SK-N-SH treated with all-trans-retinoic acid at 6 μM for 48 hours (cell line): ENCODE measurements at regions not wholly inside any gene's neighbourhood (a gene's known extent, or its start where the extent isn't known, plus 50 kb on each side); places are given as distances from the start of the nearest gene placed in this dataset.

ENCODE experiments used
- ATAC-seq: fragments of 200-7000 bp; cut with Tn5 transposase; 3 replicates; pipeline ENCODE4 v1.9.1; 2020; ENCODE audit warnings: mild to moderate bottlenecking, moderate library complexity
- ARNTL ChIP-seq: fragments of 450-650 bp; formaldehyde crosslinking; IDR thresholded peaks from 2 replicates; pipeline ENCODE4 v1.5.0; 2020; ENCODE audit warnings: low read depth, mild to moderate bottlenecking, moderate library complexity, borderline replicate concordance
- BACH2 ChIP-seq: fragments of 250-450 bp; sonication (Bioruptor Pico); IDR thresholded peaks from 2 replicates; pipeline ENCODE4 v1.9.0; 2021; ENCODE audit warnings: mild to moderate bottlenecking, borderline replicate concordance
- CSRNP3 ChIP-seq: fragments of 250-450 bp; sonication (Bioruptor Pico); IDR thresholded peaks from 2 replicates; pipeline ENCODE4 v1.5.1; 2021; ENCODE audit warnings: mild to moderate bottlenecking, moderate library complexity
- ESRRG ChIP-seq: fragments of 250-450 bp; sonication (Bioruptor Pico); IDR thresholded peaks from 2 replicates; pipeline ENCODE4 v1.6.1; 2021; ENCODE audit warnings: mild to moderate bottlenecking
- GLIS3 ChIP-seq: fragments of 250-450 bp; sonication (Bioruptor Pico); IDR thresholded peaks from 2 replicates; pipeline ENCODE4 v1.5.0; 2020; ENCODE audit warnings: mild to moderate bottlenecking, moderate library complexity
- ISL1 ChIP-seq: fragments of 250-450 bp; sonication (Bioruptor Pico); IDR thresholded peaks from 2 replicates; pipeline ENCODE4 v2.1.2; 2022; ENCODE audit warnings: mild to moderate bottlenecking, moderate library complexity
- OSR1 ChIP-seq: fragments of 250-450 bp; sonication (Bioruptor Pico); IDR thresholded peaks from 2 replicates; pipeline ENCODE4 v1.8.0; 2022; ENCODE audit warnings: moderate library complexity, mild to moderate bottlenecking, inconsistent platforms
- PATZ1 ChIP-seq: fragments of 250-450 bp; sonication (Bioruptor Pico); IDR thresholded peaks from 2 replicates; pipeline ENCODE4 v1.8.0; 2020; ENCODE audit warnings: mild to moderate bottlenecking, moderate library complexity, borderline replicate concordance
- PPARA ChIP-seq: fragments of 250-450 bp; sonication (Bioruptor Pico); IDR thresholded peaks from 2 replicates; pipeline ENCODE4 v1.5.0; 2020; ENCODE audit warnings: mild to moderate bottlenecking, borderline replicate concordance
- RARB ChIP-seq: fragments of 250-450 bp; sonication (Bioruptor Pico); IDR thresholded peaks from 2 replicates; pipeline ENCODE4 v1.8.0; 2021; ENCODE audit warnings: mild to moderate bottlenecking, moderate library complexity
- SNAI2 ChIP-seq: fragments of 250-450 bp; sonication (Bioruptor Pico); IDR thresholded peaks from 2 replicates; pipeline ENCODE4 v1.5.0; 2020; ENCODE audit warnings: mild to moderate bottlenecking, moderate library complexity
- TCF4 ChIP-seq: fragments of 250-450 bp; sonication (Bioruptor Pico); IDR thresholded peaks from 2 replicates; pipeline ENCODE4 v1.8.0; 2021; ENCODE audit warnings: mild to moderate bottlenecking, moderate library complexity, borderline replicate concordance
- TOX ChIP-seq: fragments of 250-450 bp; sonication (Bioruptor Pico); IDR thresholded peaks from 2 replicates; pipeline ENCODE4 v1.8.0; 2021; ENCODE audit warnings: mild to moderate bottlenecking, moderate library complexity, borderline replicate concordance
- ZC3H10 ChIP-seq: fragments of 250-450 bp; sonication (Bioruptor Pico); IDR thresholded peaks from 2 replicates; pipeline ENCODE4 v1.5.1; 2021; ENCODE audit warnings: mild to moderate bottlenecking, moderate library complexity
- ZFP3 ChIP-seq: fragments of 250-450 bp; sonication (Bioruptor Pico); IDR thresholded peaks from 2 replicates; pipeline ENCODE4 v1.5.0; 2020; ENCODE audit warnings: mild to moderate bottlenecking, moderate library complexity
- ZNF70 ChIP-seq: fragments of 450-650 bp; formaldehyde crosslinking; IDR thresholded peaks from 2 replicates; pipeline ENCODE4 v1.5.0; 2020; ENCODE audit warnings: mild to moderate bottlenecking, moderate library complexity
- TF ChIP-seq, protein P1 (sequence below): fragments of 250-450 bp; sonication (Bioruptor Pico); IDR thresholded peaks from 2 replicates; pipeline ENCODE4 v1.8.0; 2021; ENCODE audit warnings: low read depth, mild to moderate bottlenecking, moderate library complexity, borderline replicate concordance
- TF ChIP-seq, protein P2 (sequence below): fragments of 250-450 bp; sonication (Bioruptor Pico); IDR thresholded peaks from 2 replicates; pipeline ENCODE4 v1.5.1; 2020; ENCODE audit warnings: low read depth, mild to moderate bottlenecking, moderate library complexity
- TF ChIP-seq, protein P3 (sequence below): fragments of 250-450 bp; sonication (Bioruptor Pico); IDR thresholded peaks from 2 replicates; pipeline ENCODE4 v1.5.0; 2020; ENCODE audit warnings: mild to moderate bottlenecking, moderate library complexity

DNA sequence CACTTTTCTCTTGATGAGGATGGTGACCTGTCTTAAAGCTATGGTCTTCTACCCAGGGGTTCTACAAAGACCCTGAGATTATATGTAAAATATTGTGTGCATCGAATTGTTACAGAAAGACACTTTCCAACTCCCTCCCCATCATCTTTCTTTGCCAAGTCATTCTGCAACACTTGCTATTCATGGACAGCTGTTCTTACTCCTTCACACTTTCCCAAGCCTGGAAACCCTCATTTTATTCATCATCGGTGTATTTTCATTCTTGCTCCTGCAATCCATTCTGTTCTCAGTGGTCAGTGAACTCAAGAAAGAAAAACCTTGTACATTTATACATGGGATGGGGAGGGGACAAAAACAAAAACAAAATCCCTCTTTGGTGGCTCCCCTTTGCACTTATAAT is 90.5 kb upstream of the STXBP6 start:
- ATAC-seq, result no peak
- no peak for TF ChIP-seq ESRRG (CRISPR knock-in tag)
- TF ChIP-seq SNAI2 (CRISPR knock-in tag), result no peak
- TF ChIP-seq ISL1, result no peak
- no peak for TF ChIP-seq ZNF70 (CRISPR knock-in tag)
- TF ChIP-seq RARB, result no peak
- no peak for TF ChIP-seq PPARA
- no peak for TF ChIP-seq ARNTL (CRISPR knock-in tag)
- TF ChIP-seq ZC3H10 (CRISPR knock-in tag), result no peak
- TF ChIP-seq, protein P1, sequence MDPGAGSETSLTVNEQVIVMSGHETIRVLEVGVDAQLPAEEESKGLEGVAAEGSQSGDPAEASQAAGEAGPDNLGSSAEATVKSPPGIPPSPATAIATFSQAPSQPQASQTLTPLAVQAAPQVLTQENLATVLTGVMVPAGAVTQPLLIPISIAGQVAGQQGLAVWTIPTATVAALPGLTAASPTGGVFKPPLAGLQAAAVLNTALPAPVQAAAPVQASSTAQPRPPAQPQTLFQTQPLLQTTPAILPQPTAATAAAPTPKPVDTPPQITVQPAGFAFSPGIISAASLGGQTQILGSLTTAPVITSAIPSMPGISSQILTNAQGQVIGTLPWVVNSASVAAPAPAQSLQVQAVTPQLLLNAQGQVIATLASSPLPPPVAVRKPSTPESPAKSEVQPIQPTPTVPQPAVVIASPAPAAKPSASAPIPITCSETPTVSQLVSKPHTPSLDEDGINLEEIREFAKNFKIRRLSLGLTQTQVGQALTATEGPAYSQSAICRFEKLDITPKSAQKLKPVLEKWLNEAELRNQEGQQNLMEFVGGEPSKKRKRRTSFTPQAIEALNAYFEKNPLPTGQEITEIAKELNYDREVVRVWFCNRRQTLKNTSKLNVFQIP (CRISPR knock-in tag), result no peak
- TF ChIP-seq CSRNP3, result no peak
- TF ChIP-seq PATZ1, result no peak
- no peak for TF ChIP-seq OSR1 (CRISPR knock-in tag)
- TF ChIP-seq ZFP3 (CRISPR knock-in tag), result no peak
- TF ChIP-seq, protein P2, sequence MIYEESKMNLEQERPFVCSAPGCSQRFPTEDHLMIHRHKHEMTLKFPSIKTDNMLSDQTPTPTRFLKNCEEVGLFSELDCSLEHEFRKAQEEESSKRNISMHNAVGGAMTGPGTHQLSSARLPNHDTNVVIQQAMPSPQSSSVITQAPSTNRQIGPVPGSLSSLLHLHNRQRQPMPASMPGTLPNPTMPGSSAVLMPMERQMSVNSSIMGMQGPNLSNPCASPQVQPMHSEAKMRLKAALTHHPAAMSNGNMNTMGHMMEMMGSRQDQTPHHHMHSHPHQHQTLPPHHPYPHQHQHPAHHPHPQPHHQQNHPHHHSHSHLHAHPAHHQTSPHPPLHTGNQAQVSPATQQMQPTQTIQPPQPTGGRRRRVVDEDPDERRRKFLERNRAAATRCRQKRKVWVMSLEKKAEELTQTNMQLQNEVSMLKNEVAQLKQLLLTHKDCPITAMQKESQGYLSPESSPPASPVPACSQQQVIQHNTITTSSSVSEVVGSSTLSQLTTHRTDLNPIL (CRISPR knock-in tag), result no peak
- TF ChIP-seq TOX (CRISPR knock-in tag), result no peak
- no peak for TF ChIP-seq TCF4 (CRISPR knock-in tag)
- TF ChIP-seq GLIS3 (CRISPR knock-in tag), result no peak

GRCh38 chr14:25136811-25137210 is 86.9 kb upstream of the STXBP6 start:
- ATAC-seq, result no peak

DNA sequence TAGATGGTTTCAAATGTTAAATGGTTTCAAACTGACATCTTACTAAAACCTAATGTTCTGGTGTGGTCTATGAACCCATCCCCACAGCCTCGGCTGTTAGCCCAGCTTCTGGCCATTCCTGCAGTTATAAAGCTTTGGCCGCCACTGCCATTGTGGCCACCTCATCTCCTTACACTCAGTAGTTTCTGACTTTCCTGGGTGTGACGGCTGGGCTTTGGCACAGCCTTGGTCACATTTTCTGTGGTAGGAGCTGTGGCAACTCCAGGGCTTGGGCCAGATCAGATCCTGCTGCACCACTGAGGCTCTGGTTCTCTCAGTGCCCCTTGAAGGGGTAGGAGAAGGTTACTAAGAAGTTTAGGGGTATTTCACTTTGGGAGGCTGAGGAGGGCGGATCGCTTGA is 84.2 kb upstream of the STXBP6 start:
- TF ChIP-seq PPARA, result no peak
- no peak for TF ChIP-seq TOX (CRISPR knock-in tag)
- TF ChIP-seq ISL1, result no peak
- TF ChIP-seq, protein P3, sequence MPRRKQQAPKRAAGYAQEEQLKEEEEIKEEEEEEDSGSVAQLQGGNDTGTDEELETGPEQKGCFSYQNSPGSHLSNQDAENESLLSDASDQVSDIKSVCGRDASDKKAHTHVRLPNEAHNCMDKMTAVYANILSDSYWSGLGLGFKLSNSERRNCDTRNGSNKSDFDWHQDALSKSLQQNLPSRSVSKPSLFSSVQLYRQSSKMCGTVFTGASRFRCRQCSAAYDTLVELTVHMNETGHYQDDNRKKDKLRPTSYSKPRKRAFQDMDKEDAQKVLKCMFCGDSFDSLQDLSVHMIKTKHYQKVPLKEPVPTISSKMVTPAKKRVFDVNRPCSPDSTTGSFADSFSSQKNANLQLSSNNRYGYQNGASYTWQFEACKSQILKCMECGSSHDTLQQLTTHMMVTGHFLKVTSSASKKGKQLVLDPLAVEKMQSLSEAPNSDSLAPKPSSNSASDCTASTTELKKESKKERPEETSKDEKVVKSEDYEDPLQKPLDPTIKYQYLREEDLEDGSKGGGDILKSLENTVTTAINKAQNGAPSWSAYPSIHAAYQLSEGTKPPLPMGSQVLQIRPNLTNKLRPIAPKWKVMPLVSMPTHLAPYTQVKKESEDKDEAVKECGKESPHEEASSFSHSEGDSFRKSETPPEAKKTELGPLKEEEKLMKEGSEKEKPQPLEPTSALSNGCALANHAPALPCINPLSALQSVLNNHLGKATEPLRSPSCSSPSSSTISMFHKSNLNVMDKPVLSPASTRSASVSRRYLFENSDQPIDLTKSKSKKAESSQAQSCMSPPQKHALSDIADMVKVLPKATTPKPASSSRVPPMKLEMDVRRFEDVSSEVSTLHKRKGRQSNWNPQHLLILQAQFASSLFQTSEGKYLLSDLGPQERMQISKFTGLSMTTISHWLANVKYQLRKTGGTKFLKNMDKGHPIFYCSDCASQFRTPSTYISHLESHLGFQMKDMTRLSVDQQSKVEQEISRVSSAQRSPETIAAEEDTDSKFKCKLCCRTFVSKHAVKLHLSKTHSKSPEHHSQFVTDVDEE (CRISPR knock-in tag), result no peak
- no peak for TF ChIP-seq GLIS3 (CRISPR knock-in tag)
- TF ChIP-seq, protein P1 (CRISPR knock-in tag), result no peak
- no peak for TF ChIP-seq BACH2 (CRISPR knock-in tag)
- TF ChIP-seq ZFP3 (CRISPR knock-in tag), result no peak
- no peak for ATAC-seq

More at GRCh38 chr14:25136811-25137210, 86.9 kb upstream of the STXBP6 start:
- TF ChIP-seq ZFP3 (CRISPR knock-in tag) (no peak), CSRNP3 (no peak), BACH2 (CRISPR knock-in tag) (no peak), ARNTL (CRISPR knock-in tag) (no peak)
